ENCODE measurements at regions not wholly inside any gene's neighbourhood (a gene's known extent, or its start where the extent isn't known, plus 50 kb on each side); places are given as distances from the start of the nearest gene placed in this dataset.

DNA sequence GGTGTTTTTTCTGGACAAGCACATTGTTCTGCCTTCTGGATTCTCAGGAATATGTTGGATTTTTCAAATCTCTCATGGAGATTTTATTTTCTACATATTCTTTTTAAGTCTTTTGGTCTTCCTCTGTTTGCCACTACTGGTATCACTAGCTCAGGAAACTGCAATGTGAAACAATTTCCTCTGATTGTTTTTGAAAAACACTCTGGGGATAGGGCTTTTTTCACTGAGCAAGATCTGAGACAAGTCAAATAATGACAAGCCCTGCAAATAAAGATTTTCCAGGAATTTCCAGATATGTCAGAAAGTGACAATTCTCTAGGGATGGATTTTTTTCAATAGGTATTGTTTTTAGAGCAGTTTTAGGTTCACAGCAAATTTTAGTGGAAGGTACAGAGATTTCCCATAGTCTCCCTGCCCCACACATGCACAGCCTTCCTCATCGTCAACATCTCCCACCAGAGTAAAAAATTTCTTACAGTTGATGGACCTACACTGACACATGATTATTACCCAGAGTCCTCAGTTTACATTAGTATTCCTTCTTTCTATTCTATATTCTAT lies 86.9 kb upstream of the TMEM161B start:
- no peaks in the 10 kb centered on the region for H3K4me1 ChIP-seq (ENCODE audit: control insufficient read depth, insufficient read depth, low read length, poor library complexity, severe bottlenecking)
- DNase-seq: no peak
- no peaks in the 10 kb centered on the region for H3K36me3 ChIP-seq (ENCODE audit: control insufficient read depth, insufficient read depth, low read length)
- H3K9me3 ChIP-seq (ENCODE audit: control insufficient read depth, low read length): no peaks in the 10 kb centered on the region
- no peak overlapping the region for H3K27ac ChIP-seq (ENCODE audit: insufficient read depth, low read length, poor library complexity, severe bottlenecking)
- H3K27me3 ChIP-seq (replicated peaks; ENCODE audit: control insufficient read depth, insufficient read depth, low read length, poor library complexity, severe bottlenecking): no peaks in the 10 kb centered on the region
- no peak overlapping the region for H3K4me3 ChIP-seq (ENCODE audit: insufficient read depth, low read depth, low read length, poor library complexity, severe bottlenecking)

DNA sequence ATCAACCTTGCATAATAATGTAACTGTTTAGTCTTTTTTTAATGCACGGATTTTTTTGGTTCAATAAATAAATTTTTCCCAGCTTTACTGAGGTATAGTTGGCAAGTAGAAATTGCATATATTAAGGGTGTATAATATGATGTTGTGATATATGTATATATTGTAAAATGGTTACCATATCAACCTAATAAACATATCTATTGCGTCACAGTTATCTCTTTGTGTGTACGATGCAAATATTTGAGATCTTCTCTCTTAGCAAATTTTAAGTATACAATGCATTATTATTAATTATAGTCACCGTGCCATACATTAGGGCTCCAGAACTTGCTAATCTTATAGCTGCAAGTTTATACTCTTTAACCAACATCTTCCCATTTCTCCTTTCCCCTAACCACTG lies 57.2 kb upstream of the TMEM161B start:
- Histone ChIP-seq H3K27ac (ENCODE audit: insufficient read depth, low read length, poor library complexity, severe bottlenecking) (no peak overlapping the region), H3K4me1 (ENCODE audit: control insufficient read depth, insufficient read depth, low read length, poor library complexity, severe bottlenecking) (no peaks in the 10 kb centered on the region), H3K9me3 (ENCODE audit: control insufficient read depth, low read length) (no peaks in the 10 kb centered on the region), H3K4me3 (ENCODE audit: insufficient read depth, low read depth, low read length, poor library complexity, severe bottlenecking) (no peak overlapping the region), H3K36me3 (ENCODE audit: control insufficient read depth, insufficient read depth, low read length) (no peaks in the 10 kb centered on the region), H3K27me3 (replicated peaks; ENCODE audit: control insufficient read depth, insufficient read depth, low read length, poor library complexity, severe bottlenecking) (no peaks in the 10 kb centered on the region)
- DNase-seq: no peak

DNA sequence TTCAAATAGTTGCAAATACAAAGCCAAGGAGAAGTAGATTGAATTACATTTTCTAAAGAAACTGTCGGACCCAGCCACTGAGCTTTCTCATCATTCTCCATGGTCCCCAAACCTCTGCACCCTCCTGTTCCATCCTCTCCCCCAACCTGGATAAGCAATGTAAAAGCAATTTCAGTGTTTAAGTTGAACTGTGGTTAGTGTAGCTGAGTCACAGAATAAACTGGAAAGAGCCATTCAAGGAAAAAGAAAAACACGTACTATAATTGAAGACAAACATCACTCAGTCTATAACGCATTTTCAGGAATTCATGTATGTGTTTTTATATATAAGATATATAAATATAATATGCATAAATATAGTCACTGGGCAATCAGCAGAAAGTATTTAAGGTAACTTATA lies 54.1 kb upstream of the TMEM161B start:
- H3K27ac ChIP-seq (ENCODE audit: insufficient read depth, low read length, poor library complexity, severe bottlenecking): no peak overlapping the region
- H3K36me3 ChIP-seq (ENCODE audit: control insufficient read depth, insufficient read depth, low read length): no peaks in the 10 kb centered on the region
- H3K4me1 ChIP-seq (ENCODE audit: control insufficient read depth, insufficient read depth, low read length, poor library complexity, severe bottlenecking): no peaks in the 10 kb centered on the region
- no peaks in the 10 kb centered on the region for H3K27me3 ChIP-seq (replicated peaks; ENCODE audit: control insufficient read depth, insufficient read depth, low read length, poor library complexity, severe bottlenecking)
- no peak for DNase-seq
- no peak overlapping the region for H3K4me3 ChIP-seq (ENCODE audit: insufficient read depth, low read depth, low read length, poor library complexity, severe bottlenecking)
- no peaks in the 10 kb centered on the region for H3K9me3 ChIP-seq (ENCODE audit: control insufficient read depth, low read length)

Measured in effector memory CD4-positive, alpha-beta T cell (primary cell).